ENCODE measurements at regions not wholly inside any gene's neighbourhood (a gene's known extent, or its start where the extent isn't known, plus 50 kb on each side); places are given as distances from the start of the nearest gene placed in this dataset.
A peak's percentile ranks its signal among the peaks of the same experiment; 100 is the strongest.
"Not testable (repeated sequence)": the region's sequence is repeated elsewhere in the genome, so short reads cannot be mapped to it uniquely, and the experiment has no call there.

DNA sequence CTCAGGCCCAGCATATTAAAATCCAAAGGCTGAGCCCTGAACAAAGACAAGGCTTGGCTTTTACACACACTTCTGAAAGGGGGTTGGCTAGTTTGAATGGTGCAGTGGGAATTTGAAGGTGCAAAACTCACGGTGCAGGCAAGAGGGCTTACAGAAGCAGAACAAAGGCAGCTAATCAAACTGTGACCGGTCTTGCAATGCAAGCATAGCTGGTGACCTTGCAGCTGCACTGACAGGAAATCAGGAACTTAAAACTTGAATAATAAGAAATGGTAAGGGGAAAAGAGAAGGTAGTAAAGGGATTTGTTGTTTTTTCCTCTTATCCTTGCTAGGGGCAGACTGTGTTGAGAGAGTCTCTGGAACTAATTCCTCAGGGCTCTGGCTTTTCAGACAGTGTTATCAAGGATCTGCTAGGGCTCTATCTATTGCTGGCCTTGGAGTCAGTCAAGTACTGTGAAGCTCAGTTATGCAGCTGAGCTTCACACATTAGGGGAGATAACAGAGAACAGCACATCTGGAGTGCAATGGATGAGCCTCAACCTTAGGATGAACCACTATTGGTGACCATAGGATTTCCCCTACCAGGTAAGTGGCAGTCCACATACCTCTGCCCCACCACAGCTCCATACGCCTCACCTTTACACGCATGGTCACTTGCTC is 97.6 kb downstream of the PPIAL4G start:
- Mint-ChIP-seq H3K27me3 (ENCODE audit: low read depth) (peaks cover 7% of the 10 kb centered on the region), H3K36me3 (no peaks in the 10 kb centered on the region), H3K9me3 (no peaks in the 10 kb centered on the region), H3K27ac (no peak overlapping the region), H3K4me1 (peaks cover 15% of the 10 kb centered on the region), H3K4me3 (no peak overlapping the region)
- no peak for DNase-seq (ENCODE audit: low spot score in 2 of 2, unreplicated experiment in 2 of 2)
- TF ChIP-seq, protein P1, sequence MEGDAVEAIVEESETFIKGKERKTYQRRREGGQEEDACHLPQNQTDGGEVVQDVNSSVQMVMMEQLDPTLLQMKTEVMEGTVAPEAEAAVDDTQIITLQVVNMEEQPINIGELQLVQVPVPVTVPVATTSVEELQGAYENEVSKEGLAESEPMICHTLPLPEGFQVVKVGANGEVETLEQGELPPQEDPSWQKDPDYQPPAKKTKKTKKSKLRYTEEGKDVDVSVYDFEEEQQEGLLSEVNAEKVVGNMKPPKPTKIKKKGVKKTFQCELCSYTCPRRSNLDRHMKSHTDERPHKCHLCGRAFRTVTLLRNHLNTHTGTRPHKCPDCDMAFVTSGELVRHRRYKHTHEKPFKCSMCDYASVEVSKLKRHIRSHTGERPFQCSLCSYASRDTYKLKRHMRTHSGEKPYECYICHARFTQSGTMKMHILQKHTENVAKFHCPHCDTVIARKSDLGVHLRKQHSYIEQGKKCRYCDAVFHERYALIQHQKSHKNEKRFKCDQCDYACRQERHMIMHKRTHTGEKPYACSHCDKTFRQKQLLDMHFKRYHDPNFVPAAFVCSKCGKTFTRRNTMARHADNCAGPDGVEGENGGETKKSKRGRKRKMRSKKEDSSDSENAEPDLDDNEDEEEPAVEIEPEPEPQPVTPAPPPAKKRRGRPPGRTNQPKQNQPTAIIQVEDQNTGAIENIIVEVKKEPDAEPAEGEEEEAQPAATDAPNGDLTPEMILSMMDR (IDR thresholded peaks at IDR 0.05; ENCODE audit: unreplicated experiment): no peak

DNA sequence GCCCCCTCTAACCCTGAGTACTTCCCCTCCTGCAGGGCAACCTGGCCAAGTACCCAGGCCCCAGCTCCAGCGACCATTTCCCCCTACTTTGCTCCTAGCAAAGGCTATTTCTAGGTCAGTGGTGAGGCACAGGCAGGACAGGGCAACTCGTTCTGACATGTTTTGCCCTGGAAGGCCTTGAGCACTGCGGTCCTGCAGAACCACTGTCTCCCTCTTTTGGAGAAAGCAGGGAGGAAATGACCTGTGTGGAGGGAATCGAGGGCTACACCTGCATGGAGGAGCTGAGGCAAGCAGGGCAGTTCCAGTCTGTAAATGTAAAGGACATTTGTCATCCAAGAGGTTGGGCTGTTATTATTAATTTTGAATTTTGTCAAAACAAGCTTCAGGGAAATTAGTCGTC is 99.1 kb downstream of the PPIAL4G start:
- Mint-ChIP-seq H3K27me3 (ENCODE audit: low read depth) (peaks cover 17% of the 10 kb centered on the region), H3K9me3 (no peaks in the 10 kb centered on the region), H3K4me3 (no peak overlapping the region), H3K36me3 (no peaks in the 10 kb centered on the region), H3K27ac (no peak overlapping the region), H3K4me1 (peaks cover 23% of the 10 kb centered on the region)
- TF ChIP-seq, protein P1 (IDR thresholded peaks at IDR 0.05; ENCODE audit: unreplicated experiment): no peak
- DNase-seq (ENCODE audit: low spot score in 2 of 2, unreplicated experiment in 2 of 2): no peak

DNA sequence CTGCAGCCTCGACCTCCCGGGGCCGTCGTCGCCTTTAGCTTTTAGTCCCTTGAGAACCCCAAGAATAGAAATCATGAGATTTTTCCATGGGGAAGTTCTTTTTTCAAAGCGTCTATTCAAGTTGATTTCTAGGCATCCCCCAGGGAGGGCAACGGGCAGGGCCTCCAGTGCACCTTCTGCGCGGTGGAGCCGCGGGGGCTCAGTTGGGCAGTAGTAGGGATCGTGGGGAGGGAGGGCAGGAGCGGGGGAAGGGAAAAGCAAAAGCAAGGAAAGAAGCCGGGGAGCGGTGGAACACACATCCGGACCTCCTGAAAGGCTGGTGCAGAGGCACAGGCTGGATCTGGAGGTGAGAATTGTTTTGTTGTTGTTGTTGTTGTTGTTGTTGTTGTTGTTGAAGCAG is 103.4 kb downstream of the PPIAL4G start:
- DNase-seq (ENCODE audit: low spot score in 2 of 2, unreplicated experiment in 2 of 2): no peak
- TF ChIP-seq, protein P1 (IDR thresholded peaks at IDR 0.05; ENCODE audit: unreplicated experiment): no peak
- Mint-ChIP-seq H3K27me3 (ENCODE audit: low read depth) (peaks cover 23% of the 10 kb centered on the region), H3K36me3 (no peaks in the 10 kb centered on the region), H3K27ac (no peak overlapping the region), H3K4me3 (peak overlapping the region; percentile 42), H3K4me1 (peaks cover 8% of the 10 kb centered on the region), H3K9me3 (no peaks in the 10 kb centered on the region)

DNA sequence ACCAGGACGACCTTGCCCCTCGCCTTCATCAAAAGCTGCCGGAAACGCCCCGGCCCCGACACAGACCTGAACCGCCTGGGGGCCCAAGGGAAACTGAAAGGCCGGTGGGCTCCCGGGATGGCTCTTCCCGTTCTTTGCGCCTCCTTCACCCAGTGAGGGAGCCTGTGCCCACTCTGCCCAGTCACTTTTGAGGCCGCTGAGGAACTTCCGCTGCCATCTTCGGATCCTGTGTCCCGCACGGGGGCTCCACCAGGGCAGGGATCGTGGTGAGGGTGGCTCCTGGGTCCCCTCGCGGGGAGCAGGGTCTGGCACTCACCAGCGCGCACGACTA is 104.0 kb downstream of the PPIAL4G start:
- Mint-ChIP-seq H3K27ac (no peak overlapping the region), H3K36me3 (no peaks in the 10 kb centered on the region)
- TF ChIP-seq, protein P1 (IDR thresholded peaks at IDR 0.05; ENCODE audit: unreplicated experiment): no peak

DNA sequence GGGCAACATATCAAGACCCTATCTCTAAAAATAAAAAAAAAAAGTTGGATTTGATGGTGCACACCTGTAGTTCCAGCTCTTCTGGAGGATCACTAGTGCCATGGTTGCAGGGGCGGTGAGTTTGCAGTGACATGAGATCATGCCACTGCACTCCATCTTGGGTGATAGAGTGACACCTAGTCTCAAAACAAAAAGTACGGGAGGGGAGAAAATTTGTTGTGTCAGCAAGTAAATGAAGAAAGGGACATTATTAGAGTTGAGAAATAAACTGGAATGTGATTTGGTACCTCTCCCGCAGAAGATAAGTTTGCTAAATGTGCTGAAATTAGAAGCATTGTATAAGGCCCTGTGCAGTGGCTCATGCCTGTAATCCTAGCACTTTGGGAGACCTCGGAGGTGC is 105.1 kb downstream of the PPIAL4G start:
- H3K4me3 Mint-ChIP-seq; H3K9me3 Mint-ChIP-seq; DNase-seq (ENCODE audit: low spot score in 2 of 2, unreplicated experiment in 2 of 2); H3K36me3 Mint-ChIP-seq; H3K4me1 Mint-ChIP-seq; H3K27ac Mint-ChIP-seq: not testable (repeated sequence)
- peaks cover 23% of the 10 kb centered on the region for H3K27me3 Mint-ChIP-seq (ENCODE audit: low read depth)

More for the DNA sequence above, 104.0 kb downstream of the PPIAL4G start:
- no peak for DNase-seq (ENCODE audit: low spot score in 2 of 2, unreplicated experiment in 2 of 2)
- no peaks in the 10 kb centered on the region for H3K9me3 Mint-ChIP-seq
- H3K27me3 Mint-ChIP-seq (ENCODE audit: low read depth): peaks cover 23% of the 10 kb centered on the region
- peaks cover 8% of the 10 kb centered on the region for H3K4me1 Mint-ChIP-seq
- peak overlapping the region; percentile 42 for H3K4me3 Mint-ChIP-seq

DNA sequence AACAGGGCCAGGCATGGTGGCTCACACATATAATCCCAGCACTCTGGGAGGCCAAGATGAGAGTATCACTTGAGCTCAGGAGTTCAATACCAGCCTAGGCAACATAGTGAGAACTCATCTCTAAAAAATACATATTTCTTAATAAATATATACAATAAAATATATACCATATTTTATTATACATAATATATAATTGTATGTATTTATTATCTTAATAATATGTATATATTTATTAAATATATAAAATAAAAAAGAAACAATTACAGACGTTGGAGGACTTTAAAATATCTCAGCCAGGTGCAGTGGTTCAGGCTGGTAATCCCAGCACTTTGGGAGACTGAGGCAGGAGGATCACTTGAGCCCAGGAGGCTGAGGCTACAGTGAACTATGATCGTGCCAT is 106.1 kb downstream of the PPIAL4G start:
- H3K36me3 Mint-ChIP-seq, H3K4me1 Mint-ChIP-seq: not testable (repeated sequence)

DNA sequence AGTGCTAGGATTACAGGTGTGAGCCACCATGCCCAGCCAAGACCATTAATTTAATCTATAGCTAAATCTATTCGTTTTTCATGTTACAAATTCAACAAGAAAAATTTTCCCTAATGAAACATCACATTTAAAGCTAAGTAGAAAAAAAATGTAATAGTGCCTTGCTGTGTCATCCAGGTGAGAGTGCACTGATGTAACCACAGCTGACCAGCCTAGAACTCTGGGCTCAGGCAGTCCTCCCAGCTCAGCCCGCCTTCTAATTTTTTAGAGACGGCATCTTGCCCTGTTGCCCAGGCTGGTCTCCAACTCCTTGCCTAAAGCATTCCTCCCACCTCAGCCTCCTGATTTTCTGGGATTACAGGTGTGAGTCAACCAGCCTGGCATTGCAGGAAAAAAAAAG is 109.0 kb downstream of the PPIAL4G start:
- DNase-seq (ENCODE audit: low spot score in 2 of 2, unreplicated experiment in 2 of 2): no peak
- Mint-ChIP-seq H3K27ac (no peak overlapping the region), H3K27me3 (ENCODE audit: low read depth) (peaks cover 14% of the 10 kb centered on the region), H3K4me1 (no peaks in the 10 kb centered on the region), H3K4me3 (no peak overlapping the region), H3K9me3 (no peaks in the 10 kb centered on the region), H3K36me3 (no peaks in the 10 kb centered on the region)
- TF ChIP-seq, protein P1 (IDR thresholded peaks at IDR 0.05; ENCODE audit: unreplicated experiment): no peak

More for the DNA sequence above, 106.1 kb downstream of the PPIAL4G start:
- H3K9me3 Mint-ChIP-seq; H3K4me3 Mint-ChIP-seq; DNase-seq (ENCODE audit: low spot score in 2 of 2, unreplicated experiment in 2 of 2); H3K27ac Mint-ChIP-seq: not testable (repeated sequence)
- H3K27me3 Mint-ChIP-seq (ENCODE audit: low read depth): peaks cover 23% of the 10 kb centered on the region

All from mesothelial cell of epicardium (in vitro differentiated cells).